ENCODE measurements at regions not wholly inside any gene's neighbourhood (a gene's known extent, or its start where the extent isn't known, plus 50 kb on each side); places are given as distances from the start of the nearest gene placed in this dataset.
"Not testable (repeated sequence)": the region's sequence is repeated elsewhere in the genome, so short reads cannot be mapped to it uniquely, and the experiment has no call there.

- DNase-seq: no peak
Measured at GRCh38 chr15:36117296-36117787, 462.1 kb upstream of the CDIN1 start.

- DNase-seq: no peak
Measured at GRCh38 chr15:36126194-36126593, 453.2 kb upstream of the CDIN1 start.

GRCh38 chr15:36130641-36131310 is 448.6 kb upstream of the CDIN1 start:
- no peak for DNase-seq

- no peak for DNase-seq
Measured at GRCh38 chr15:36133742-36134141, 445.7 kb upstream of the CDIN1 start.

DNA sequence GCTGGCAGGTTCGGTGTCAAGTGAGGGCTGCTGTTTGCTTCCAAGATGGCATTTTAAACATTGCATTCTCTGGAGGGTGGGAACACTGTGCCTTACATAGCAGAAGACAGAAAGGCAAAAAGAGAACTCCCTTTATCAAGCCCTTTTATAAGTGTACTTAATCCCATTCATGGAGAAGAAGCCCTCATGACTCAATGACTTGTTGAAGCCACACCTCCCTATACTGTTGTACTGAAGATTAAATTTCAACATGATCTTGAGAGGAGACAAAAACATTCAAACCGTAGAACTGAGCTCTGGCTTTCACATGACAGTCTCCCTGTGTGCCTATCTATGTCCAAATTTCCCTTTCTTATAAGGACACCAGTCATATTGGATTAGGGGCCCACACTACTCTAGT is 443.4 kb upstream of the CDIN1 start:
- no peak for DNase-seq

DNA sequence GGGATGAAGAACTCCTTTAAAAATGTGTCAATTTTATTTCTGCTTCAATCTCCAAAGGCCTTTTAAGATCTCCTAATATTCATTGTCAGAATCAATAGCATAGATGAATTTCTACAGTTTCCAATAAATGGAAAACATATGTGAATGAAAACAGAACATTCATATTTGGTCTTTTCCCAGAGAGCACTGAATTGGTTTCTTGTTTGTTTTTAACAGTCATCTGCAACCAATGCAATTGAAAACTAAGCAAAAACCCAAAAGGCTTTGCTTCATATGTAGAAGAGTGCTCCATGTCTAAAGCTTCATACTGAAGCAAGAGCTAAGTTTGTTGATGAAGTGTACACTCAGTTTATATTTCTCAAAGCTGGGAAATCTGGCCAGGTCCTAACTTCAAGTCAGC is 426.5 kb upstream of the CDIN1 start:
- no peak for DNase-seq

GRCh38 chr15:36156879-36157427 is 422.5 kb upstream of the CDIN1 start:
- DNase-seq: no peak

GRCh38 chr15:36160351-36160750 is 419.1 kb upstream of the CDIN1 start:
- no peak for DNase-seq

- no peak for DNase-seq
Measured at GRCh38 chr15:36161108-36161507, 418.3 kb upstream of the CDIN1 start.

DNA sequence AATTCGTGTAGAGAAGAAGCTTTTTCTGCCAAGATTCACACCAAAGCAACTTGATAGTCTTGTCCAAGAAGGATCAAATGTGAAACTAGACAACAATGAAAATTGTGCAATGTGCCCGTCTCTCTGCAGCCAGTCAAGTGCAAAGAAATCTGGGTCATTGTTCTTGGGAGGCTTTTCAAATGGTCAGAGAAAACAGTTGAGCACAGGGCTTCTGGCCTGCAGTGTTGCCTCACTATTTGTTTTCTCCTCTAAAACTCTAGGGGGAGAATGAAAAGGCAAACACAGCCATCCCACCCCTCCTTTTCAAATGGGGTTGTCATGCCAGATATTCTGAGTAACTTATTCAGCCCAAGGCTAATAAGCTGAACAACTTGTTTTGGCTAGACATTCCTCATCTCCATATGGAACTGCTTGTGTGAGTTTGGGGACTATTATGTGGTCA is 417.6 kb upstream of the CDIN1 start:
- no peak for DNase-seq

DNA sequence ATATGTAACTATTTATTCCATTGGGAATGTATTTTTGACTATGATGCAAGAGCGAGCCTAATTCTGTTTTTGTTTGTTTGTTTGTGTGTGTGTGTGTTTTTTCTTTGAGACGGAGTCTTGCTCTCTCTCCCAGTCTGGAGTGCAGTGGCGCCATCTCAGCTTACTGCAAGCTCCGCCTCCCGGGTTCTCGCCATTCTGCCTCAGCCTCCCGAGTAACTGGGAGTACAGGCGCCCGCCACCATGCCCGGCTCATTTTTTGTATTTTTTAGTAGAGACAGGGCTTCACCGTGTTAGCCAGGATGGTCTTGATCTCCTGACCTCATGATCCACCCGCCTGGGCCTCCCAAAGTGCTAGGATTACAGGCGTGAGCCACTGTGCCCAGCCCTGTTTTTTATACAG is 415.4 kb upstream of the CDIN1 start:
- not testable (repeated sequence) for DNase-seq

DNA sequence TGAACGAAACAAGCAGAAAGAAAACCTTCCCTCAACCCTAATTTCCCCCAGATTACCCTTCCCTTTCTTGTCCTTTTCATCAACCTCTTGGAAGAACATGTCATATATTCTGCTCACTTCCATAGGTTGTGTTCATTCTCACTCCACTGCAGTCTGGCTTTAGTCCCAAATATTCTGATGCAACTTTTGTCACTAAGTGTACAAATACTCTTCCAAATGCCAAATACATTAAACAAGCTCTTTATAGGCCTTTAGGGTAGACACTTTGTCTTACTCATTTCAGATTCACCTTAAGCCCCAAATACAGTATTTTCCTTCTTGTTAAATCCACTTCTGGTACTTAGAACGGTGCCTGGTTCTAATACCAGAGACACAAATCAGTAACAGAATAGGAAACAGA is 406.5 kb upstream of the CDIN1 start:
- no peak for DNase-seq

GRCh38 chr15:36175186-36175740 is 404.2 kb upstream of the CDIN1 start:
- DNase-seq: no peak

DNA sequence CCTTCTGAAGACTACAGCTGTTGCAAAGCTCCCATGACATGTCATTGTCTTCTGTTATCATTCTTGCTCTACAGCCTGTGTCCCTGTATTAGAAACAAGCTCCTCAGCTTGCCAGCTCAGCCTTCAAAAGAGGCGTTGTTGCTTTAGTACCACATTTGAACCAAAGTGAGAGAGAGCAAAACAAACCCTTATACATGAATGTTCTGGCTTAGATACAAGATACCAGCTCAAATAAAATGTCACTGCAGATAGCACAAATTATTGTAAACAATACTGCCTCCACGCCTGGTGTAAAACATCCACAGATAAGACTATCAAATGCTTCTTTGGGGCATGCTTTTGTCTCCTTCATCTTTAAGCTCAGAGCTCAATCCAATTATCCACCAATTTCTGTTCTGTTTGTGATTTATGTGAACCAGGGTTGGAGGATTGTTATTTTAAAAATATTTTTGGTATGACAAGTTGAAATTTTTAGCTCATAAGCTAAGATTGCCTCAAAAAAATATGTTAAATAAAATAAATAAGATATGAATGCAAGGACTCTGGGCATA is 403.6 kb upstream of the CDIN1 start:
- no peak for DNase-seq

DNA sequence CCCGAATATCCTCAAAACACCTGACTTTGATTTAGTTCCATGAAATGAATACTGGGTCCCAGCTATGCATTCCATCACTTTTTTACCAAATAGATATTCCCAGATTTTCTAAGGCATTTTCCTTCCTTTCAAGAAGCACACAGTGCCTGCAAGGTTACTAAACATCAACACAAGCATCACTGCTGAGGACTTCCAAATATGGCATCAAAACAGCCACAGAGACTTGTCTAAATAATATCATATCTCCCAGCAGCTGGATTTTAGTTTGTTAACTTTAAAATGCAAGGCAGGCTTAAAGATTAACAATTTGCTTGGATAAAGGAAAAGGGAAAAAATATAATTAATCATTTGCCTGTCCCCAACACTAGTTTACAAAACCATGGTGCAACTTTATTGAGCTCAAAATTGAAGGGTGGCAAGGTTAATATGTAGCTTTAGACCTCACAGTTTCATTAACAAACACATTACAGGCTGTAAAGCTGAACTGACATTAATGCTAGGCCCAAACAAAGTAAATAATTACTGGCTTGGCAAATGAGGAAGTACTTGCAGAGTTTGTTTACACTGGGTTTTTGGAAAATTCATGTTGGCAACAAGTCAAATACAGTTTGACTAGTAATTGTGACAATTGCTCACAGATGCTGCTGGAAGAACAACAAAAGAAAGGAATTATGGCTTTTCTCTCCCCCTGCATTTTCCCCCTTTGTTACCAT is 401.7 kb upstream of the CDIN1 start:
- no peak for DNase-seq

DNA sequence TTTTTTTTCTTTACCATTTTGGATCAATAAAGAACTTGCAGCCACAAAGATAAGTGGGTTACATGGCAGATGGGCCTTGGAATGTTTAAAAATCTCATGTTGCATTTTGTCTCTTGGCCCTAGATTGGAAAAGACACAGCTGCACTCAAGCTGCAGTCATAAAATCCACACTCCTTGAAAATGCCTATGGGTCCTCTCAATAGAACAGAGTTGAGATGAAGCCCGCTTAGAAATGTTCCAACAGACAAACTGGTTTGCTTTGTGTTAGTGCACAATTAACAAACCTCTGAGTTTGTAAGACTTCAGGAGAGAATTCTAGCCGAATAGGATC is 401.2 kb upstream of the CDIN1 start:
- DNase-seq: no peak

- no peak for DNase-seq
Measured at GRCh38 chr15:36183201-36183600, 396.2 kb upstream of the CDIN1 start.

- DNase-seq: no peak
Measured at GRCh38 chr15:36185438-36185837, 394.0 kb upstream of the CDIN1 start.

GRCh38 chr15:36185845-36186244 is 393.6 kb upstream of the CDIN1 start:
- DNase-seq: no peak

- no peak for DNase-seq
Measured at GRCh38 chr15:36186376-36186775, 393.1 kb upstream of the CDIN1 start.

GRCh38 chr15:36191459-36191858 is 388.0 kb upstream of the CDIN1 start:
- no peak for DNase-seq

DNA sequence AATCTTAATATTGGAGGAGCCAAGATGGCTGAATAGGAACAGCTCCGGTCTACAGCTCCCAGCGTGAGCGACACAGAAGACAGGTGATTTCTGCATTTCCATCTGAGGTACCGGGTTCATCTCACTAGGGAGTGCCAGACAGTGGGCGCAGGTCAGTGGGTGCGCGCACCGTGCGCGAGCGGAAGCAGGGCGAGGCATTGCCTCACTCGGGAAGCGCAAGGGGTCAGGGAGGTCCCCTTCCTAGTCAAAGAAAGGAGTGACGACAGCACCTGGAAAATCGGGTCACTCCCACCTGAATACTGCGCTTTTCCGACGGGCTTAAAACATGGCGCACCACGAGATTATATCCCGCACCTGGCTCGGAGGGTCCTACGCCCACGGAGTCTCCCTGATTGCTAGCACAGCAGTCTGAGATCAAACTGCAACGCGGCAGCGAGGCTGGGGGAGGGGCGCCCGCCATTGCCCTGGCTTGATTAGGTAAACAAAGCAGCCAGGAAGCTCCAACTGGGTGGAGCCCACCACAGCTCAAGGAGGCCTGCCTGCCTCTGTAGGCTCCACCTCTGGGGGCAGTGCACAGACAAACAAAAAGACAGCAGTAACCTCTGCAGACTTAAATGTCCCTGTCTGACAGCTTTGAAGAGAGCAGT is 383.9 kb upstream of the CDIN1 start:
- DNase-seq: not testable (repeated sequence)

GRCh38 chr15:36208868-36209582 is 370.4 kb upstream of the CDIN1 start:
- no peak for DNase-seq
